AG04449 (cell line): ENCODE measurements at regions not wholly inside any gene's neighbourhood (a gene's known extent, or its start where the extent isn't known, plus 50 kb on each side); places are given as distances from the start of the nearest gene placed in this dataset.
A peak's percentile ranks its signal among the peaks of the same experiment; 100 is the strongest.
"Not testable (repeated sequence)": the region's sequence is repeated elsewhere in the genome, so short reads cannot be mapped to it uniquely, and the experiment has no call there.

Experiments used
- CTCF ChIA-PET: fragments of 350-600 bp; formaldehyde crosslinking; extraction: SDS; loops from one replicate; lab custom pipeline; 2021; ENCODE audit warnings: antibody characterized with exemption; lab: Yijun Ruan, JAX
- POLR2A ChIA-PET: fragments of 400-600, 350-600 bp; formaldehyde crosslinking; extraction: SDS; loops from one replicate; lab custom pipeline; 2020; ENCODE audit warnings: antibody characterized with exemption, inconsistent platforms; lab: Yijun Ruan, JAX
- DNase-seq: peaks from one replicate; pipeline ENCODE4 v3.0.0-alpha.2; 2010; ENCODE audit warnings: low read depth, low spot score
- H3K4me3 ChIP-seq: 2 replicates; pipeline ENCODE4 v1.5.1; 2011; ENCODE audit warnings: low read depth, mild to moderate bottlenecking, control low read depth, low read length
- CTCF ChIP-seq: IDR thresholded peaks from one replicate; pipeline ENCODE4 v1.5.1; 2011; ENCODE audit warnings: mild to moderate bottlenecking, moderate library complexity, low read length, control low read depth, inconsistent platforms; ENCODE audit not compliant: insufficient read depth; ENCODE audit errors: missing control alignments

- H3K4me3 ChIP-seq, DNase-seq, POLR2A ChIA-PET: not testable (repeated sequence)
These were observed 61.7 kb downstream of the DMRTA1 start for GRCh38 chr9:22508354-22508753.

GRCh38 chr9:22508790-22509189 is 62.2 kb downstream of the DMRTA1 start:
- TF ChIP-seq CTCF, result no peak
- no peak overlapping the region for H3K4me3 ChIP-seq
- ChIA-PET CTCF (no interaction called here), POLR2A (no interaction called here)
- no peak for DNase-seq

More at GRCh38 chr9:22508354-22508753, 61.7 kb downstream of the DMRTA1 start:
- CTCF ChIA-PET, result not testable (repeated sequence)

GRCh38 chr9:22512495-22512894 is 65.9 kb downstream of the DMRTA1 start:
- CTCF ChIA-PET, result no interaction called here
- no peak for DNase-seq
- TF ChIP-seq CTCF, result no peak
- POLR2A ChIA-PET, result no interaction called here
- H3K4me3 ChIP-seq, result no peak overlapping the region

- no peak for TF ChIP-seq CTCF
- CTCF ChIA-PET, result no interaction called here
- POLR2A ChIA-PET, result no interaction called here
- no peak for DNase-seq
- no peak overlapping the region for H3K4me3 ChIP-seq
These were observed 68.2 kb downstream of the DMRTA1 start for GRCh38 chr9:22514871-22515270.

- H3K4me3 ChIP-seq, result no peak overlapping the region
- POLR2A ChIA-PET, result no interaction called here
- TF ChIP-seq CTCF, result no peak
- CTCF ChIA-PET, result no interaction called here
- DNase-seq, result no peak
These were observed 75.6 kb downstream of the DMRTA1 start for GRCh38 chr9:22522206-22522740.

- POLR2A ChIA-PET, result no interaction called here
- DNase-seq, result peak; percentile 4
- CTCF ChIA-PET, result interaction anchor here (0.6 to 1.2 kb wide), 3 partner anchors 9 to 794 kb away, joined by 3 read pairs; no protein-coding TSS in a partner anchor
- peak; percentile 34 for TF ChIP-seq CTCF
- no peak overlapping the region for H3K4me3 ChIP-seq
These were observed 81.9 kb downstream of the DMRTA1 start for GRCh38 chr9:22528485-22528884.

GRCh38 chr9:22529426-22530199 is 83.0 kb downstream of the DMRTA1 start:
- ChIA-PET CTCF (interaction anchor here (0.9 kb wide), 1 partner anchor 794 kb away, joined by 3 read pairs; no protein-coding TSS in a partner anchor), POLR2A (no interaction called here)
- H3K4me3 ChIP-seq, result no peak overlapping the region
- no peak for TF ChIP-seq CTCF
- DNase-seq, result no peak
